Endothelial cell of umbilical vein (primary cell): ENCODE measurements at regions not wholly inside any gene's neighbourhood (a gene's known extent, or its start where the extent isn't known, plus 50 kb on each side); places are given as distances from the start of the nearest gene placed in this dataset.
"Not testable (repeated sequence)": the region's sequence is repeated elsewhere in the genome, so short reads cannot be mapped to it uniquely, and the experiment has no call there.

Experiments used
- EZH2 ChIP-seq: IDR thresholded peaks from 2 replicates; pipeline ENCODE4 v1.6.1; 2012; ENCODE audit warnings: borderline replicate concordance, low read depth, mild to moderate bottlenecking, moderate library complexity, low read length, inconsistent platforms; ENCODE audit not compliant: severe bottlenecking
- FOS ChIP-seq: IDR thresholded peaks from 2 replicates; pipeline ENCODE4 v1.6.1; 2011; ENCODE audit warnings: mild to moderate bottlenecking, low read length, moderate library complexity, borderline replicate concordance; ENCODE audit not compliant: insufficient read depth
- GATA2 ChIP-seq: IDR thresholded peaks from 2 replicates; pipeline ENCODE4 v1.7.0; 2011; ENCODE audit warnings: low read depth, mild to moderate bottlenecking, moderate library complexity, mixed read lengths, low read length; ENCODE audit not compliant: insufficient read length, insufficient read depth
- POLR2A ChIP-seq: IDR thresholded peaks from 2 replicates; pipeline ENCODE4 v1.6.1; 2012; ENCODE audit warnings: low read depth, mild to moderate bottlenecking, control low read depth, low read length
- POLR2AphosphoS5 ChIP-seq: IDR thresholded peaks from 2 replicates; pipeline ENCODE4 v1.6.1; 2012; ENCODE audit warnings: low read depth, mild to moderate bottlenecking, control low read depth, low read length, moderate library complexity; ENCODE audit not compliant: insufficient read depth
- TF ChIP-seq, protein P1 (sequence below), 2 donors: IDR thresholded peaks; 1 replicate in 1 of 2; 2 replicates in 1 of 2; pipeline ENCODE4 v1.5.1; 2011; ENCODE audit warnings: low read length in 2 of 2, mild to moderate bottlenecking in 2 of 2, moderate library complexity in 2 of 2, control low read depth in 1 of 2, inconsistent platforms in 1 of 2, low read depth in 1 of 2; ENCODE audit not compliant: insufficient read depth in 1 of 2; ENCODE audit errors: extremely low read depth in 1 of 2

DNA sequence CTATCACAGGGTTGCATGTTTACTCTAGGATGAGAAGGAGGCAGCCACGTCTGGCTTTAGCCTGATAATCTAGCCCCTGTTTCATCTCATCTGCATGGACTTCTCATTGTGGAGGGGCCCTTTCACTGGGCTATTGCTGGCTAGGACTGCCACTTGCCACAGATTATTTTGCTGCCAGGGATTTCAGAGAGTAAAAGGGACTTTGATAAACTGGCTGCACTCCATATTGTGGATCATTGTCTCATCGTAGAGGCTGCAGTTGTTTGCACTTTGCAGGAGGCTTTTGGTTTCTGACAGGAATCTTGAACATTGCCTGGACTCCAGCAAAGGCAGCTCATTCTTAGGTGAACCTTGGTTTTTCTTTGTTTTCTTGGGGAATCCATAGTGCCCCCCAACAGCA lies 234.8 kb downstream of the TSPY10 start:
- not testable (repeated sequence) for TF ChIP-seq POLR2AphosphoS5, EZH2, FOS, POLR2A, GATA2
- TF ChIP-seq, protein P1, sequence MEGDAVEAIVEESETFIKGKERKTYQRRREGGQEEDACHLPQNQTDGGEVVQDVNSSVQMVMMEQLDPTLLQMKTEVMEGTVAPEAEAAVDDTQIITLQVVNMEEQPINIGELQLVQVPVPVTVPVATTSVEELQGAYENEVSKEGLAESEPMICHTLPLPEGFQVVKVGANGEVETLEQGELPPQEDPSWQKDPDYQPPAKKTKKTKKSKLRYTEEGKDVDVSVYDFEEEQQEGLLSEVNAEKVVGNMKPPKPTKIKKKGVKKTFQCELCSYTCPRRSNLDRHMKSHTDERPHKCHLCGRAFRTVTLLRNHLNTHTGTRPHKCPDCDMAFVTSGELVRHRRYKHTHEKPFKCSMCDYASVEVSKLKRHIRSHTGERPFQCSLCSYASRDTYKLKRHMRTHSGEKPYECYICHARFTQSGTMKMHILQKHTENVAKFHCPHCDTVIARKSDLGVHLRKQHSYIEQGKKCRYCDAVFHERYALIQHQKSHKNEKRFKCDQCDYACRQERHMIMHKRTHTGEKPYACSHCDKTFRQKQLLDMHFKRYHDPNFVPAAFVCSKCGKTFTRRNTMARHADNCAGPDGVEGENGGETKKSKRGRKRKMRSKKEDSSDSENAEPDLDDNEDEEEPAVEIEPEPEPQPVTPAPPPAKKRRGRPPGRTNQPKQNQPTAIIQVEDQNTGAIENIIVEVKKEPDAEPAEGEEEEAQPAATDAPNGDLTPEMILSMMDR (IDR thresholded peaks at IDR 0.05; ENCODE audit: extremely low read depth in 1 of 2, insufficient read depth in 1 of 2, low read depth in 1 of 2, low read length in 2 of 2), result not testable (repeated sequence)
